Endothelial cell of umbilical vein (primary cell): ENCODE measurements at regions not wholly inside any gene's neighbourhood (a gene's known extent, or its start where the extent isn't known, plus 50 kb on each side); places are given as distances from the start of the nearest gene placed in this dataset.

ENCODE experiments used
- BruUV-seq: library from RNA; stranded (reverse); fragments of 400-500 nt; replicated peaks from 2 replicates; lab custom pipeline; 2021; lab: Mats Ljungman, UMichigan
- CTCF ChIA-PET: fragments of 300-600, 350-600 bp; sonication (Branson Sonifier 250); formaldehyde crosslinking; loops from one replicate; lab custom pipeline; 2021; ENCODE audit warnings: antibody characterized with exemption, inconsistent platforms; lab: Charles Lee
- POLR2A ChIA-PET: fragments of 300-600, 350-600 bp; sonication (Branson Sonifier 250); formaldehyde crosslinking; loops from one replicate; lab custom pipeline; 2021; ENCODE audit warnings: antibody characterized with exemption, inconsistent platforms; lab: Charles Lee
- DNase-seq: peaks from one replicate; pipeline ENCODE4 v3.0.0-alpha.2; 2011; ENCODE audit warnings: low read depth, low spot score
- FAIRE-seq: peaks from 2 replicates; lab custom pipeline; 2011; peaks lifted over from hg19 to GRCh38; lab: Jason Lieb, UNC
- H2AFZ ChIP-seq: 2 replicates; pipeline ENCODE4 v1.6.0; 2012; ENCODE audit warnings: low read depth, low read length, control low read depth, inconsistent platforms
- H3K27ac ChIP-seq: 2 replicates; pipeline ENCODE4 v1.5.1; 2011; ENCODE audit warnings: low read depth, mild to moderate bottlenecking, control low read depth, low read length, moderate library complexity; ENCODE audit not compliant: insufficient read depth
- H3K27me3 ChIP-seq, 2 experiments: 2 replicates each; pipeline versions ENCODE4 v1.6.0 to v1.6.1; 2011; ENCODE audit warnings: low read length in 2 of 2, mixed read lengths in 1 of 2; ENCODE audit not compliant: control insufficient read depth in 2 of 2, insufficient read depth in 2 of 2
- H3K36me3 ChIP-seq, 2 experiments: 2 replicates in 1 of 2; 3 replicates in 1 of 2; pipeline ENCODE4 v1.5.1; 2011; ENCODE audit warnings: low read length in 2 of 2, mild to moderate bottlenecking in 1 of 2, moderate library complexity in 1 of 2; ENCODE audit not compliant: control insufficient read depth in 2 of 2, insufficient read depth in 2 of 2; ENCODE audit errors: extremely low read depth in 1 of 2
- H3K4me1 ChIP-seq: 3 replicates; pipeline ENCODE4 v1.5.1; 2011; ENCODE audit warnings: mild to moderate bottlenecking, low read length; ENCODE audit not compliant: control insufficient read depth, insufficient read depth; ENCODE audit errors: extremely low read depth
- H3K4me2 ChIP-seq: 2 replicates; pipeline ENCODE4 v1.6.1; 2011; ENCODE audit warnings: low read length, control low read depth, mixed read lengths; ENCODE audit not compliant: insufficient read depth
- H3K4me3 ChIP-seq, 3 experiments: fragments of 200-600 bp in 1 of 3; sonication (generic), shearing (Covaris generic) in 1 of 3; replicated peaks in 1 of 3; 2 replicates each; pipeline ENCODE4 v1.5.1; 2011 to 2016; ENCODE audit warnings: control low read depth in 3 of 3, low read length in 3 of 3, mild to moderate bottlenecking in 2 of 3, inconsistent platforms in 1 of 3, low read depth in 1 of 3, moderate library complexity in 1 of 3; ENCODE audit not compliant: insufficient read depth in 1 of 3
- H3K79me2 ChIP-seq: 2 replicates; pipeline ENCODE4 v1.6.0; 2012; ENCODE audit warnings: low read length, inconsistent platforms; ENCODE audit not compliant: control insufficient read depth, insufficient read depth
- H3K9ac ChIP-seq: replicated peaks from 2 replicates; pipeline ENCODE3; 2011; ENCODE audit warnings: low read length, control low read depth; ENCODE audit not compliant: insufficient read depth; ENCODE audit errors: extremely low read depth
- H3K9me1 ChIP-seq: replicated peaks from 3 replicates; pipeline ENCODE4 v1.6.0; 2011; ENCODE audit warnings: mild to moderate bottlenecking, low read length; ENCODE audit not compliant: control insufficient read depth, insufficient read depth; ENCODE audit errors: extremely low read depth
- H3K9me3 ChIP-seq: replicated peaks from 2 replicates; pipeline ENCODE4 v1.5.1; 2012; ENCODE audit warnings: low read length, inconsistent platforms; ENCODE audit not compliant: control insufficient read depth, insufficient read depth
- H4K20me1 ChIP-seq: replicated peaks from 2 replicates; pipeline ENCODE3; 2011; ENCODE audit warnings: mild to moderate bottlenecking, low read length; ENCODE audit not compliant: control insufficient read depth, insufficient read depth; ENCODE audit errors: extremely low read depth
- EZH2 ChIP-seq: IDR thresholded peaks from 2 replicates; pipeline ENCODE4 v1.6.1; 2012; ENCODE audit warnings: borderline replicate concordance, low read depth, mild to moderate bottlenecking, moderate library complexity, low read length, inconsistent platforms; ENCODE audit not compliant: severe bottlenecking
- FOS ChIP-seq: IDR thresholded peaks from 2 replicates; pipeline ENCODE4 v1.6.1; 2011; ENCODE audit warnings: mild to moderate bottlenecking, low read length, moderate library complexity, borderline replicate concordance; ENCODE audit not compliant: insufficient read depth
- GATA2 ChIP-seq: IDR thresholded peaks from 2 replicates; pipeline ENCODE4 v1.7.0; 2011; ENCODE audit warnings: low read depth, mild to moderate bottlenecking, moderate library complexity, mixed read lengths, low read length; ENCODE audit not compliant: insufficient read length, insufficient read depth
- JUN ChIP-seq: IDR thresholded peaks from 2 replicates; pipeline ENCODE4 v1.6.1; 2011; ENCODE audit warnings: borderline replicate concordance, low read depth; ENCODE audit not compliant: insufficient read length, insufficient read depth
- MAX ChIP-seq: IDR thresholded peaks from 2 replicates; pipeline ENCODE4 v1.6.1; 2011; ENCODE audit not compliant: insufficient read depth, insufficient read length
- MYC ChIP-seq: IDR thresholded peaks from one replicate; pipeline ENCODE4 v1.6.1; 2011; ENCODE audit warnings: mild to moderate bottlenecking, low read depth, low read length
- POLR2A ChIP-seq: IDR thresholded peaks from 2 replicates; pipeline ENCODE4 v1.6.1; 2012; ENCODE audit warnings: low read depth, mild to moderate bottlenecking, control low read depth, low read length
- POLR2AphosphoS5 ChIP-seq: IDR thresholded peaks from 2 replicates; pipeline ENCODE4 v1.6.1; 2012; ENCODE audit warnings: low read depth, mild to moderate bottlenecking, control low read depth, low read length, moderate library complexity; ENCODE audit not compliant: insufficient read depth
- dilution Hi-C: fragments of 300-500 bp; cut with MboI; formaldehyde crosslinking; loops from one replicate; pipeline ENCODE4 v1.15.0; 2019; ENCODE audit warnings: low sequenced_read_pairs; ENCODE audit not compliant: extremely low pct_ligation_motif_present
- intact Hi-C: fragments of 100-400 bp; cut with micrococcal nuclease; formaldehyde crosslinking; loops from one replicate; pipeline ENCODE4 v1.10.0; 2022
- TF ChIP-seq, protein P1 (sequence below), 2 donors: IDR thresholded peaks; 1 replicate in 1 of 2; 2 replicates in 1 of 2; pipeline ENCODE4 v1.5.1; 2011; ENCODE audit warnings: low read length in 2 of 2, mild to moderate bottlenecking in 2 of 2, moderate library complexity in 2 of 2, control low read depth in 1 of 2, inconsistent platforms in 1 of 2, low read depth in 1 of 2; ENCODE audit not compliant: insufficient read depth in 1 of 2; ENCODE audit errors: extremely low read depth in 1 of 2

DNA sequence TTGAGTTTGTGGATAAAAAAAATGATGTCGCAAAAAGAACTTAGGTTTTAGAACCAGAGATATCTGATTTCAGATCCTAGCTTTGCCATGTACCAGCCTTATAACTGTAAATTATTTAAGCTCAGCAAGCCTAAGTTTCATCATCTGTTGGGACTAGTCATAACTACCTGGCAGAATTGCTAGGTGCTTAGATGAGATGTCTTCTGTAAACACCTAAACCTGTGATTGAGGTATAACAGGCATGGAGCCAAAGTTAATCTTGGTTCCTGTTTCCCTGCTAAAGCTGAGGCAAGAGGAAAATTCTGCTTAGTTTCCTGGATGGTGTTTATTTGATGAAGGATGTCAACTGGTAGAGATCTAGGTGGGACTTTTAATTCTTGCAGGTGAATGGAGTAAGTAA is 331.3 kb upstream of the RBMS3 start:
- no peak for TF ChIP-seq MAX
- no peak for TF ChIP-seq EZH2
- TF ChIP-seq, protein P1, sequence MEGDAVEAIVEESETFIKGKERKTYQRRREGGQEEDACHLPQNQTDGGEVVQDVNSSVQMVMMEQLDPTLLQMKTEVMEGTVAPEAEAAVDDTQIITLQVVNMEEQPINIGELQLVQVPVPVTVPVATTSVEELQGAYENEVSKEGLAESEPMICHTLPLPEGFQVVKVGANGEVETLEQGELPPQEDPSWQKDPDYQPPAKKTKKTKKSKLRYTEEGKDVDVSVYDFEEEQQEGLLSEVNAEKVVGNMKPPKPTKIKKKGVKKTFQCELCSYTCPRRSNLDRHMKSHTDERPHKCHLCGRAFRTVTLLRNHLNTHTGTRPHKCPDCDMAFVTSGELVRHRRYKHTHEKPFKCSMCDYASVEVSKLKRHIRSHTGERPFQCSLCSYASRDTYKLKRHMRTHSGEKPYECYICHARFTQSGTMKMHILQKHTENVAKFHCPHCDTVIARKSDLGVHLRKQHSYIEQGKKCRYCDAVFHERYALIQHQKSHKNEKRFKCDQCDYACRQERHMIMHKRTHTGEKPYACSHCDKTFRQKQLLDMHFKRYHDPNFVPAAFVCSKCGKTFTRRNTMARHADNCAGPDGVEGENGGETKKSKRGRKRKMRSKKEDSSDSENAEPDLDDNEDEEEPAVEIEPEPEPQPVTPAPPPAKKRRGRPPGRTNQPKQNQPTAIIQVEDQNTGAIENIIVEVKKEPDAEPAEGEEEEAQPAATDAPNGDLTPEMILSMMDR (IDR thresholded peaks at IDR 0.05; ENCODE audit: extremely low read depth in 1 of 2, insufficient read depth in 1 of 2, low read depth in 1 of 2, low read length in 2 of 2) = no peak
- no peak for TF ChIP-seq JUN
- TF ChIP-seq FOS = no peak
- DNase-seq (no peak), FAIRE-seq (no peak)
- no peak overlapping the region for H3K9ac ChIP-seq
- dilution Hi-C loops = no loop called here
- intact Hi-C loops = no loop called here
- H3K9me1 ChIP-seq = no peaks in the 10 kb centered on the region
- no peak overlapping the region for H2AFZ ChIP-seq
- no peaks in the 10 kb centered on the region for H3K79me2 ChIP-seq
- no peaks in the 10 kb centered on the region for H3K27me3 ChIP-seq
- ChIA-PET CTCF (interaction anchor here (1.0 kb wide), 1 partner anchor 10 kb away, joined by 3 read pairs; no protein-coding TSS in a partner anchor), POLR2A (no interaction called here)
- no peaks in the 10 kb centered on the region for H4K20me1 ChIP-seq
- H3K4me3 ChIP-seq = no peak overlapping the region
- H3K4me1 ChIP-seq = no peaks in the 10 kb centered on the region
- no peak overlapping the region for H3K27ac ChIP-seq
- no TSS peak for BruUV-seq
- H3K4me2 ChIP-seq = no peak overlapping the region
- no peaks in the 10 kb centered on the region for H3K9me3 ChIP-seq
- no peaks in the 10 kb centered on the region for H3K36me3 ChIP-seq

GRCh38 chr3:28950614-28951013 is 330.3 kb upstream of the RBMS3 start:
- intact Hi-C loops = no loop called here
- BruUV-seq = no TSS peak
- no peak for TF ChIP-seq EZH2
- TF ChIP-seq, protein P1 (IDR thresholded peaks at IDR 0.05; ENCODE audit: extremely low read depth in 1 of 2, insufficient read depth in 1 of 2, low read depth in 1 of 2, low read length in 2 of 2) = no peak
- TF ChIP-seq MYC = no peak
- TF ChIP-seq MAX = no peak
- no peak for TF ChIP-seq POLR2AphosphoS5
- no peak for TF ChIP-seq JUN
- TF ChIP-seq FOS = no peak
- no peak for TF ChIP-seq POLR2A
- TF ChIP-seq GATA2 = no peak

More at GRCh38 chr3:28950614-28951013, 330.3 kb upstream of the RBMS3 start:
- H3K9me1 ChIP-seq = no peaks in the 10 kb centered on the region
- no peak overlapping the region for H3K4me2 ChIP-seq
- no peak overlapping the region for H3K4me3 ChIP-seq
- DNase-seq (no peak), FAIRE-seq (no peak)
- H2AFZ ChIP-seq = no peak overlapping the region
- H4K20me1 ChIP-seq = no peaks in the 10 kb centered on the region
- H3K79me2 ChIP-seq = no peaks in the 10 kb centered on the region
- no peak overlapping the region for H3K9ac ChIP-seq
- ChIA-PET POLR2A (no interaction called here), CTCF (no interaction called here)
- no peaks in the 10 kb centered on the region for H3K4me1 ChIP-seq
- H3K27me3 ChIP-seq = no peaks in the 10 kb centered on the region
- H3K27ac ChIP-seq = no peak overlapping the region
- no peaks in the 10 kb centered on the region for H3K9me3 ChIP-seq
- H3K36me3 ChIP-seq = no peaks in the 10 kb centered on the region
- dilution Hi-C loops = no loop called here
